ENCODE measurements at regions not wholly inside any gene's neighbourhood (a gene's known extent, or its start where the extent isn't known, plus 50 kb on each side); places are given as distances from the start of the nearest gene placed in this dataset.

DNA sequence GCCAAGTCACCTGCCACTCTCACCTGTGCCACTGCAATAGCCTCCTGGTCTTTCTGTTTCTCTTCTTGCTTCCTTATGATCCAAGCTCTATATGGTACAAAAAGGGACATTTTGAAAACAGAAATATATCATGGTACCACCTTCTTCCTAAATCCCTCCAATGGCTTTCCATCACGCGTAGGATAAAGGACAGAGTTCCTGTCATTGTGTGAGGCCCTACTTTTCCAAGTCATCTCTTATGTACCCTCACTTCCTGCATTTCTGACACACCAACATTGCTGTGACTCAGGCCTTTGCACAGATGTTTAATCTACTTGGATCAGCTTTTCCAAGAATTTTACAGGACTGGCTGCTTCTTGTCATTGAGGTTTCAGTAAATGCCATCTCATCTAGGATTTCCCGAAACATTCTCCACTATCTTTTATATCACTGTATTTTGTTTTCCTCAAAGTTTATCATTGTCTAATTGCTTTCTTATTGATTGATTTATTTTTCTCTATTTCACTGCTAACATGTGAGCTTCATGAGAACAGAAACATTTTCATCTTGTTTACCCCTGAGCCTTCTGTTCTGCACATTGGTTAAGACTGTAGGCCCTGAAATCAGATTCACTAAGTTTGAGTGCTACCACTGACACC is 426.1 kb upstream of the FANCL start (continued):
- TF ChIP-seq, protein P1, sequence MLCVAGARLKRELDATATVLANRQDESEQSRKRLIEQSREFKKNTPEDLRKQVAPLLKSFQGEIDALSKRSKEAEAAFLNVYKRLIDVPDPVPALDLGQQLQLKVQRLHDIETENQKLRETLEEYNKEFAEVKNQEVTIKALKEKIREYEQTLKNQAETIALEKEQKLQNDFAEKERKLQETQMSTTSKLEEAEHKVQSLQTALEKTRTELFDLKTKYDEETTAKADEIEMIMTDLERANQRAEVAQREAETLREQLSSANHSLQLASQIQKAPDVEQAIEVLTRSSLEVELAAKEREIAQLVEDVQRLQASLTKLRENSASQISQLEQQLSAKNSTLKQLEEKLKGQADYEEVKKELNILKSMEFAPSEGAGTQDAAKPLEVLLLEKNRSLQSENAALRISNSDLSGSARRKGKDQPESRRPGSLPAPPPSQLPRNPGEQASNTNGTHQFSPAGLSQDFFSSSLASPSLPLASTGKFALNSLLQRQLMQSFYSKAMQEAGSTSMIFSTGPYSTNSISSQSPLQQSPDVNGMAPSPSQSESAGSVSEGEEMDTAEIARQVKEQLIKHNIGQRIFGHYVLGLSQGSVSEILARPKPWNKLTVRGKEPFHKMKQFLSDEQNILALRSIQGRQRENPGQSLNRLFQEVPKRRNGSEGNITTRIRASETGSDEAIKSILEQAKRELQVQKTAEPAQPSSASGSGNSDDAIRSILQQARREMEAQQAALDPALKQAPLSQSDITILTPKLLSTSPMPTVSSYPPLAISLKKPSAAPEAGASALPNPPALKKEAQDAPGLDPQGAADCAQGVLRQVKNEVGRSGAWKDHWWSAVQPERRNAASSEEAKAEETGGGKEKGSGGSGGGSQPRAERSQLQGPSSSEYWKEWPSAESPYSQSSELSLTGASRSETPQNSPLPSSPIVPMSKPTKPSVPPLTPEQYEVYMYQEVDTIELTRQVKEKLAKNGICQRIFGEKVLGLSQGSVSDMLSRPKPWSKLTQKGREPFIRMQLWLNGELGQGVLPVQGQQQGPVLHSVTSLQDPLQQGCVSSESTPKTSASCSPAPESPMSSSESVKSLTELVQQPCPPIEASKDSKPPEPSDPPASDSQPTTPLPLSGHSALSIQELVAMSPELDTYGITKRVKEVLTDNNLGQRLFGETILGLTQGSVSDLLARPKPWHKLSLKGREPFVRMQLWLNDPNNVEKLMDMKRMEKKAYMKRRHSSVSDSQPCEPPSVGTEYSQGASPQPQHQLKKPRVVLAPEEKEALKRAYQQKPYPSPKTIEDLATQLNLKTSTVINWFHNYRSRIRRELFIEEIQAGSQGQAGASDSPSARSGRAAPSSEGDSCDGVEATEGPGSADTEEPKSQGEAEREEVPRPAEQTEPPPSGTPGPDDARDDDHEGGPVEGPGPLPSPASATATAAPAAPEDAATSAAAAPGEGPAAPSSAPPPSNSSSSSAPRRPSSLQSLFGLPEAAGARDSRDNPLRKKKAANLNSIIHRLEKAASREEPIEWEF (IDR thresholded peaks at IDR 0.05; ENCODE audit: insufficient replicate concordance, low read depth, low read length) = no peak
- TF ChIP-seq, protein P2, sequence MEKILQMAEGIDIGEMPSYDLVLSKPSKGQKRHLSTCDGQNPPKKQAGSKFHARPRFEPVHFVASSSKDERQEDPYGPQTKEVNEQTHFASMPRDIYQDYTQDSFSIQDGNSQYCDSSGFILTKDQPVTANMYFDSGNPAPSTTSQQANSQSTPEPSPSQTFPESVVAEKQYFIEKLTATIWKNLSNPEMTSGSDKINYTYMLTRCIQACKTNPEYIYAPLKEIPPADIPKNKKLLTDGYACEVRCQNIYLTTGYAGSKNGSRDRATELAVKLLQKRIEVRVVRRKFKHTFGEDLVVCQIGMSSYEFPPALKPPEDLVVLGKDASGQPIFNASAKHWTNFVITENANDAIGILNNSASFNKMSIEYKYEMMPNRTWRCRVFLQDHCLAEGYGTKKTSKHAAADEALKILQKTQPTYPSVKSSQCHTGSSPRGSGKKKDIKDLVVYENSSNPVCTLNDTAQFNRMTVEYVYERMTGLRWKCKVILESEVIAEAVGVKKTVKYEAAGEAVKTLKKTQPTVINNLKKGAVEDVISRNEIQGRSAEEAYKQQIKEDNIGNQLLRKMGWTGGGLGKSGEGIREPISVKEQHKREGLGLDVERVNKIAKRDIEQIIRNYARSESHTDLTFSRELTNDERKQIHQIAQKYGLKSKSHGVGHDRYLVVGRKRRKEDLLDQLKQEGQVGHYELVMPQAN (conservative IDR thresholded peaks at IDR 0.05) = no peak
- no peak for TF ChIP-seq ZNF24 (IDR thresholded peaks at IDR 0.05)

DNA sequence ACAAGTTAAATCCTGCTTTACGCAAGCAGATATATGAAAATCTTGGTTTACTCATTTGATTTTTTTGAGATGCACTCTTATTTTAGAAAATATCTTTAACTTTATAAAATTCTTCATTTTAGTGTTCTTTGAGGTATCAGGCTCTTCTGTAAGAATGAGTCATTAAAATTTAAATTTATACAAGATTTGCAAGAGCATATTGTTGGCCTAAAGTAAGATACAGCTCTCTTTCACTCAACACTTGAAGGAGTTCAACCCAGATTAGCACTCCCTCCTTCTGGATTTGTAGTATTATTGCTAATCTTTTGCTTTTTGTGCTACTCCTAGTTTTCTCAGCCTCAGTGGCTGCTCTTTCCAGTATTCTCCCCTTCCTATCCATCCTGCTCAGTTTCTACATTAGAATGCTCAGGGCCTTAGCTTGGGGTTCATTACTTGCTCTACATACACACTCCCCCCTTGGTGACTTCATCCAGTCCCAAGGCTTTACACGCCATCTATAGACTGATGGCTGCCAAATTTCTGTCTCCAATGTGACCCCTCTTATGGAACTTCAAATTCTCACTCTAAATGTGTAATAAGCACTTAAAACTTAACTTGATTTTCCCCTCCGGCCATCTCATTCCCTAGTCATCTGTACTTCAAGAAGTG is 425.3 kb upstream of the FANCL start:
- Histone ChIP-seq H3K4me1 (ENCODE audit: control insufficient read depth, insufficient read depth, low read length) (no peaks in the 10 kb centered on the region), H3K79me2 (ENCODE audit: control insufficient read depth, insufficient read depth, low read length) (no peaks in the 10 kb centered on the region), H3K9ac (ENCODE audit: control insufficient read depth, insufficient read depth, low read length) (no peak overlapping the region), H3K4me2 (ENCODE audit: control insufficient read depth, insufficient read depth) (no peak overlapping the region), H2AFZ (ENCODE audit: control insufficient read depth, low read depth, low read length) (no peak overlapping the region), H3K27ac (ENCODE audit: control insufficient read depth, insufficient read depth) (no peak overlapping the region), H3K36me3 (ENCODE audit: control insufficient read depth in 2 of 2, insufficient read depth in 2 of 2, low read length in 1 of 2) (no peaks in the 10 kb centered on the region), H3K27me3 (replicated peaks in 1 of 2; ENCODE audit: control insufficient read depth in 2 of 2, insufficient read depth in 2 of 2, low read length in 1 of 2) (no peaks in the 10 kb centered on the region), H3K9me3 (replicated peaks; ENCODE audit: control insufficient read depth, insufficient read depth, low read length) (no peaks in the 10 kb centered on the region), H3K4me3 (no peak overlapping the region), H4K20me1 (ENCODE audit: control insufficient read depth, insufficient read depth) (no peaks in the 10 kb centered on the region)
- DNase-seq (ENCODE audit: low read depth, low spot score) (no peak), FAIRE-seq (no peak), ATAC-seq (no peak)
- CTCF ChIA-PET = no interaction called here
- intact Hi-C loops (cut with micrococcal nuclease; ENCODE audit: unreplicated experiment) = no loop called here
- BruUV-seq (replicated peaks) = no TSS peak
- 51% methylated on average over 3 of the region's 3 CpGs for WGBS (ENCODE audit: insufficient coverage, insufficient replicate concordance, low lambda C conversion rate, missing lambda C conversion rate)
- in situ Hi-C loops (cut with MboI) = no loop called here
- POLR2A ChIA-PET = no interaction called here
- RAD21 ChIA-PET (ENCODE audit: unreplicated experiment) = no interaction called here
- SMC1A ChIA-PET (ENCODE audit: uncharacterized antibody, unreplicated experiment) = no interaction called here
- TF ChIP-seq STAT3 (IDR thresholded peaks at IDR 0.05; ENCODE audit: low read depth, low read length) (no peak), SREBF1 (IDR thresholded peaks at IDR 0.05; ENCODE audit: low read length) (no peak), YBX1 (IDR thresholded peaks at IDR 0.05) (no peak), ASH2L (IDR thresholded peaks at IDR 0.05; ENCODE audit: borderline replicate concordance, low read depth) (no peak), MEF2B (IDR thresholded peaks at IDR 0.05; ENCODE audit: partially characterized antibody, poor library complexity, severe bottlenecking) (no peak), TAF1 (IDR thresholded peaks at IDR 0.05; ENCODE audit: borderline replicate concordance, low read depth, low read length) (no peak), MYC (IDR thresholded peaks at IDR 0.05; ENCODE audit: insufficient read depth, insufficient read length, insufficient replicate concordance, low read length, severe bottlenecking) (no peak), ZNF217 (IDR thresholded peaks at IDR 0.05) (no peak), RAD21 (IDR thresholded peaks at IDR 0.05; ENCODE audit: insufficient read depth, low read depth, low read length) (no peak)
- TF ChIP-seq, protein P3, sequence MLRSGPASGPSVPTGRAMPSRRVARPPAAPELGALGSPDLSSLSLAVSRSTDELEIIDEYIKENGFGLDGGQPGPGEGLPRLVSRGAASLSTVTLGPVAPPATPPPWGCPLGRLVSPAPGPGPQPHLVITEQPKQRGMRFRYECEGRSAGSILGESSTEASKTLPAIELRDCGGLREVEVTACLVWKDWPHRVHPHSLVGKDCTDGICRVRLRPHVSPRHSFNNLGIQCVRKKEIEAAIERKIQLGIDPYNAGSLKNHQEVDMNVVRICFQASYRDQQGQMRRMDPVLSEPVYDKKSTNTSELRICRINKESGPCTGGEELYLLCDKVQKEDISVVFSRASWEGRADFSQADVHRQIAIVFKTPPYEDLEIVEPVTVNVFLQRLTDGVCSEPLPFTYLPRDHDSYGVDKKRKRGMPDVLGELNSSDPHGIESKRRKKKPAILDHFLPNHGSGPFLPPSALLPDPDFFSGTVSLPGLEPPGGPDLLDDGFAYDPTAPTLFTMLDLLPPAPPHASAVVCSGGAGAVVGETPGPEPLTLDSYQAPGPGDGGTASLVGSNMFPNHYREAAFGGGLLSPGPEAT (IDR thresholded peaks at IDR 0.05; ENCODE audit: low read depth) = no peak

Data from GM12878 (cell line).